Left lung (tissue), 4 donors: ENCODE measurements at regions not wholly inside any gene's neighbourhood (a gene's known extent, or its start where the extent isn't known, plus 50 kb on each side); places are given as distances from the start of the nearest gene placed in this dataset.

Source experiments
- ATAC-seq: fragments of 200-7000 bp; cut with Tn5 transposase; one replicate; pipeline ENCODE4 v1.9.1; 2020; ENCODE audit warnings: moderate library complexity
- DNase-seq, 4 donors: peaks; one replicate each; pipeline ENCODE4 v3.0.0-alpha.2; 2013 to 2020
- H3K27ac ChIP-seq, 2 donors: fragments of 200-600 bp; sonication (generic) in 1 of 2; one replicate each; pipeline versions ENCODE4 v1.5.0 to v1.8.0; 2020 to 2021
- H3K27me3 ChIP-seq, 2 donors: fragments of 200-600 bp; sonication (generic) in 1 of 2; one replicate each; pipeline versions ENCODE4 v1.5.0 to v1.8.0; 2020 to 2021
- H3K36me3 ChIP-seq, 2 donors: fragments of 200-600 bp; sonication (generic) in 1 of 2; one replicate each; pipeline versions ENCODE4 v1.5.0 to v1.8.0; 2020 to 2021
- H3K4me1 ChIP-seq, 2 donors: fragments of 200-600 bp; one replicate each; pipeline ENCODE4 v1.8.0; 2021
- H3K4me3 ChIP-seq, 2 donors: fragments of 200-600 bp; sonication (generic) in 1 of 2; one replicate each; pipeline versions ENCODE4 v1.5.0 to v1.8.0; 2020 to 2021; ENCODE audit warnings: mild to moderate bottlenecking in 1 of 2
- H3K9me3 ChIP-seq, 2 donors: fragments of 200-600 bp; sonication (generic) in 1 of 2; one replicate each; pipeline versions ENCODE4 v1.5.0 to v1.8.0; 2020 to 2021
- intact Hi-C, 2 donors: fragments of 100-400 bp; cut with DNase I; formaldehyde crosslinking; loops; one replicate each; pipeline versions ENCODE4 v1.11.2 to v1.14.2; 2022
- TF ChIP-seq, protein P1 (sequence below), 2 donors: fragments of 200-600 bp; sonication (generic) in 1 of 2; IDR thresholded peaks; one replicate each; pipeline versions ENCODE4 v1.5.0 to v1.8.0; 2021; ENCODE audit warnings: antibody characterized with exemption in 2 of 2
- donor health status: DM: no; HTN: yes; CAD: no.
- donor health status: DM: no; HTN: no; CAD: no.

DNA sequence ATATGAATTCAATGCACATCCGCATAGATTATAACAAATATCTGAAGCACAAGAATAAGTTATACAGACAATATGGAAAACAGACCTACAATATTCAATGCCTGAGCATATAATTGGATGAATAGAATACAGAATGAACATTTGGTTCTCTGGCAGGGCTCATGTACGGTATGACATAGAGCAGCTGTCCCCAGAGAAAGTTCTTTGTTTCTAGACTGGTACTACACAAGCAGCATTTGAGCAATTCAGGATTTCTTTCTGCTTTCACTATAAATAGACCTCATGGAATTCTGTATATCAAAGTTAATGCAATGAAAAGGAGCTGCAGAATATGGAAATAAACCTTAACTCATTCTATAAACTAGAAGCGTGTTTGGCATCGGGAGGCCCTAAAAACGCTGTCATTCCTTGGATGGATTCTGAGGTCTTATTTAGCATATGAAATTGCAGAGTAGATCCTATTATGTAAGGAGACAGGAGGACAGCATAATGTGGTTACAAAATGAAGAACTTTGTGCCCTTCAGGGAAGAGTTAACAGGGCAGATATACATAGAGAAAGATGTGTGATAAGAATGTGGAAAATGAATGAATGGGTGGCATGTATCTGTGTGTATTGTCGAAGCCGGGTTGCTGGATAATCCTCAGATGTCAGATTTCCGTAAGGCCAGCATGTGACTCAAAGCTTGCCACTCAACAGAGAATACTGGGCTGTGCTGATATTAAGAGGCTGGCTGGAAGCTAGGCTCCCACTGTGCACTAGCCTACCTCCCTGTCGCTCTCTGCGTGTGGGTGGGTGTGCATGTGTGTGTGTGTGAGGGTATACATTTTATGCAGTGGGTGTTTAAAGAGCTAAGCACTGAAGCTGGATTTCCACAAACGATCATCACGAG lies 103.3 kb upstream of the SLC4A4 start:
- peaks cover 4 to 11% of the 10 kb centered on the region in 2 donors for H3K4me1 ChIP-seq
- DNase-seq = peak in 2 of 4 donors; percentile 64 to 76
- H3K27ac ChIP-seq = no peak overlapping the region
- intact Hi-C loops = no loop called here
- H3K4me3 ChIP-seq = no peak overlapping the region
- ATAC-seq = no peak
- TF ChIP-seq, protein P1, sequence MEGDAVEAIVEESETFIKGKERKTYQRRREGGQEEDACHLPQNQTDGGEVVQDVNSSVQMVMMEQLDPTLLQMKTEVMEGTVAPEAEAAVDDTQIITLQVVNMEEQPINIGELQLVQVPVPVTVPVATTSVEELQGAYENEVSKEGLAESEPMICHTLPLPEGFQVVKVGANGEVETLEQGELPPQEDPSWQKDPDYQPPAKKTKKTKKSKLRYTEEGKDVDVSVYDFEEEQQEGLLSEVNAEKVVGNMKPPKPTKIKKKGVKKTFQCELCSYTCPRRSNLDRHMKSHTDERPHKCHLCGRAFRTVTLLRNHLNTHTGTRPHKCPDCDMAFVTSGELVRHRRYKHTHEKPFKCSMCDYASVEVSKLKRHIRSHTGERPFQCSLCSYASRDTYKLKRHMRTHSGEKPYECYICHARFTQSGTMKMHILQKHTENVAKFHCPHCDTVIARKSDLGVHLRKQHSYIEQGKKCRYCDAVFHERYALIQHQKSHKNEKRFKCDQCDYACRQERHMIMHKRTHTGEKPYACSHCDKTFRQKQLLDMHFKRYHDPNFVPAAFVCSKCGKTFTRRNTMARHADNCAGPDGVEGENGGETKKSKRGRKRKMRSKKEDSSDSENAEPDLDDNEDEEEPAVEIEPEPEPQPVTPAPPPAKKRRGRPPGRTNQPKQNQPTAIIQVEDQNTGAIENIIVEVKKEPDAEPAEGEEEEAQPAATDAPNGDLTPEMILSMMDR (IDR thresholded peaks at IDR 0.05) = no peak
- no peaks in the 10 kb centered on the region for H3K9me3 ChIP-seq
- H3K36me3 ChIP-seq = no peaks in the 10 kb centered on the region
- H3K27me3 ChIP-seq = no peaks in the 10 kb centered on the region

DNA sequence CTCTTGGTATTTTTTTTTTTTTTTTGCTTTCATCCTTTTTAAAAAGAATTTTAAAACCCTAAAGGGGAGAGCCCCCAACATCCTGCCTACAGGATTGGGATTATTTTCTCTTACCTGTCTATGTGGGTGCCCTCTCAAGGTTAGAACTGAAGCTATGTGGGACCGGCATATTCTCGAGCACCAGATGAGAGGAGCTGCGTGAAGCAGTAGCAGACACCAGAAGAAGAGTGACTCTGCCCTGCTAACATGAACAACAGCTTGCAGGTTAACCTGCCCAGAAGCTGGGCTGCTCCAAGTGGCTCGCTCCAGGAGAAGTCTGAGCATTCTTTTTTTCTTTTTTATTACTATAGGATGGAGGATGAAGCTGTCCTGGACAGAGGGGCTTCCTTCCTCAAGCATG lies 102.6 kb upstream of the SLC4A4 start:
- peaks cover 4 to 6% of the 10 kb centered on the region in 2 donors for H3K4me1 ChIP-seq

DNA sequence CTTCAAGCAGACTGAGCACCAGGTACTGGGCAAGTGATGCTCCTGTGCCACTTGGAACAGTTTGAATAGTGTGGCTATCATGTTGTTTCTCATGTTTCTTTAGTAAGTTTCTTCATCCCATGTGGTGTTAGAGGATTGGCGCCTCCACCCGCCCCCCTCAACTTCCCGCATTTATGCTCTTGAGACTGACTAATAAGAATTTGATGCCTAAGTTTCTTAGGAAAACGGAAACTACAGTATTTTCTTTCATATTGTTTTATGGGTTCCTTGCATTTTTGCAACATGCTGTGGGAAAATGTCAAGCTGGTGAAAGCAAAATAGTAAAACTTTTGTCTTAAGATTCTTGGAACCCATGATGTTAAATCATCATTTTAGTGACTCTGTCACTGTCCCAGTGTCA lies 101.2 kb upstream of the SLC4A4 start:
- intact Hi-C loops = no loop called here
- H3K36me3 ChIP-seq = no peaks in the 10 kb centered on the region
- no peak overlapping the region for H3K27ac ChIP-seq
- peaks cover 0 to 8% of the 10 kb centered on the region in 2 donors for H3K4me1 ChIP-seq
- TF ChIP-seq, protein P1 (IDR thresholded peaks at IDR 0.05) = no peak
- H3K9me3 ChIP-seq = no peaks in the 10 kb centered on the region
- no peak overlapping the region for H3K4me3 ChIP-seq
- ATAC-seq (no peak), DNase-seq (no peak)
- H3K27me3 ChIP-seq = no peaks in the 10 kb centered on the region

More for the DNA sequence above, 102.6 kb upstream of the SLC4A4 start:
- no peak for ATAC-seq
- Histone ChIP-seq H3K9me3 (no peaks in the 10 kb centered on the region), H3K36me3 (no peaks in the 10 kb centered on the region), H3K4me3 (no peak overlapping the region), H3K27me3 (no peaks in the 10 kb centered on the region), H3K27ac (no peak overlapping the region)
- intact Hi-C loops = no loop called here
- TF ChIP-seq, protein P1 (IDR thresholded peaks at IDR 0.05) = no peak
- DNase-seq = no peak

DNA sequence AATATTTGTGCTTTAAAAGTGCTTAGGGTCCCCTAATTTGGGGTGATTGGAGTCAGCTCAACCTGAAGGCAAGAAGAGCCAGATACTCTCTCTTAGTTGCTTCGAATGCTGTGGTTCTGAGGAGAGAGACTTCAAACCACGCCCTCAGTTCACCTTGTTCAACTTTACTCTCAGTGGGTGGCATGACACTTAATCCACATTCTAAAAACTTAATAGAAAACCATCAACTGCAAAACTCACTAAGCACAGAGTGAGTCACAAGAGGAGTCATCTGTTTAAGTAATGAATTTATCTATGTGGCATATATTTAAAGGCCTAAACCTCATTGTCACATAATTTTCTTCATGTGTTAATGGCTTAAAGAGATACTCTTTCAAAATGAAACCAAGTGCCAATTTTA lies 99.5 kb upstream of the SLC4A4 start:
- H3K27ac ChIP-seq = no peak overlapping the region
- no peaks in the 10 kb centered on the region for H3K36me3 ChIP-seq
- DNase-seq = peak in 2 of 4 donors; percentile 40 to 46
- H3K4me1 ChIP-seq = peaks cover 0 to 8% of the 10 kb centered on the region in 2 donors
- intact Hi-C loops = no loop called here
- H3K9me3 ChIP-seq = no peaks in the 10 kb centered on the region
- TF ChIP-seq, protein P1 (IDR thresholded peaks at IDR 0.05) = no peak
- H3K4me3 ChIP-seq = no peak overlapping the region
- no peaks in the 10 kb centered on the region for H3K27me3 ChIP-seq
- ATAC-seq = peak; percentile 36

DNA sequence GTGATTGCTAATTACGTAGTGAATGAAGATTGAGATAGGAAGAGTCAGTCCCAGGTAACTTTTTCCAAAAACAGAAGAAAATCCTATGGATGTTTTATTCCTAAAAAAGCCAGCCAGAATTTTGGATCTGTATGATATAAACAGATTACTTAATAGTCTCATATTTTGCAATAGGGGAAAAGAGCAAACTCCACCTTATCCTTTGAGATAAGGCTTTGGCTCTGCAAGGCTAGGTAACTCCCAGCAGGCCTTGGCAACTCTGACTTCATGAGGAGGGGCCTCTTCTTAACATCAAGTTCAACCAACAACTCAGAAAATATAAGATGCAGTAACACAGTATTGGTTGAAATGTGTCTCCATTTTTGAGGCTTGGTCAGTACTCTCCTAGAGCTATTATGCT lies 98.7 kb upstream of the SLC4A4 start:
- TF ChIP-seq, protein P1 (IDR thresholded peaks at IDR 0.05) = no peak
- H3K4me3 ChIP-seq = no peak overlapping the region
- no peaks in the 10 kb centered on the region for H3K36me3 ChIP-seq
- DNase-seq (no peak), ATAC-seq (peak; percentile 43)
- peaks cover 0 to 8% of the 10 kb centered on the region in 2 donors for H3K4me1 ChIP-seq
- H3K27me3 ChIP-seq = no peaks in the 10 kb centered on the region
- intact Hi-C loops = no loop called here
- H3K9me3 ChIP-seq = no peaks in the 10 kb centered on the region
- H3K27ac ChIP-seq = no peak overlapping the region
